Glutamatergic neuron (in vitro differentiated cells): ENCODE measurements at regions not wholly inside any gene's neighbourhood (a gene's known extent, or its start where the extent isn't known, plus 50 kb on each side); places are given as distances from the start of the nearest gene placed in this dataset.

Source experiments
- DNase-seq: peaks from one replicate; pipeline ENCODE4 v3.0.0; 2022
- H3K27ac Mint-ChIP-seq: one replicate; pipeline ENCODE4 v1.8.0; 2020; ENCODE audit warnings: mild to moderate bottlenecking, mixed read lengths, inconsistent platforms; ENCODE audit not compliant: unreplicated experiment
- H3K27me3 Mint-ChIP-seq: one replicate; pipeline ENCODE4 v1.8.0; 2020; ENCODE audit warnings: mild to moderate bottlenecking, moderate library complexity, mixed read lengths, inconsistent platforms; ENCODE audit not compliant: unreplicated experiment
- H3K36me3 Mint-ChIP-seq: one replicate; pipeline ENCODE4 v1.8.0; 2020; ENCODE audit warnings: mild to moderate bottlenecking, mixed read lengths, inconsistent platforms; ENCODE audit not compliant: unreplicated experiment
- H3K4me1 Mint-ChIP-seq: one replicate; pipeline ENCODE4 v1.8.0; 2020; ENCODE audit warnings: mild to moderate bottlenecking, low read depth, mixed read lengths, inconsistent platforms; ENCODE audit not compliant: unreplicated experiment
- H3K4me3 Mint-ChIP-seq: one replicate; pipeline ENCODE4 v1.8.0; 2020; ENCODE audit warnings: mild to moderate bottlenecking, mixed read lengths, inconsistent platforms; ENCODE audit not compliant: unreplicated experiment
- H3K9me3 Mint-ChIP-seq: one replicate; pipeline ENCODE4 v1.8.0; 2020; ENCODE audit warnings: mild to moderate bottlenecking, moderate library complexity, mixed read lengths, inconsistent platforms; ENCODE audit not compliant: unreplicated experiment
- TF ChIP-seq, protein P1 (sequence below): fragments of 200-600 bp; sonication (generic); IDR thresholded peaks from one replicate; pipeline ENCODE4 v1.5.0; 2021; ENCODE audit not compliant: partially characterized antibody, unreplicated experiment

DNA sequence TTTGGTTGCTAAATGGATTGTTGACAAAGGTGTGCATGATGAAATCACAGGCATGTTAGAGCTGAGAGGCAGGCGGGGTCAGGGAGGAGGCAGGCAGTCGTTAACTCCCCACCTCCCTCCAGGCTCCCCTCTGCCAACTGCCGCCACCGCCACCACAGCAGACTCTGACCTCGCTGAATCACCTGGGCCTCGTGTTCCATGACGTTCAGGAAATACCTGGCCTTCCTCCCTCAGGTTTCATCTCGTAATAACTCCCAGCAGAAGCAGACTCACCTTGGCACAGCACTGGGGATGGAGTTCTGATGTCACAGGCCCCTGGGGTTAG is 198.5 kb downstream of the KATNAL1 start:
- TF ChIP-seq, protein P1, sequence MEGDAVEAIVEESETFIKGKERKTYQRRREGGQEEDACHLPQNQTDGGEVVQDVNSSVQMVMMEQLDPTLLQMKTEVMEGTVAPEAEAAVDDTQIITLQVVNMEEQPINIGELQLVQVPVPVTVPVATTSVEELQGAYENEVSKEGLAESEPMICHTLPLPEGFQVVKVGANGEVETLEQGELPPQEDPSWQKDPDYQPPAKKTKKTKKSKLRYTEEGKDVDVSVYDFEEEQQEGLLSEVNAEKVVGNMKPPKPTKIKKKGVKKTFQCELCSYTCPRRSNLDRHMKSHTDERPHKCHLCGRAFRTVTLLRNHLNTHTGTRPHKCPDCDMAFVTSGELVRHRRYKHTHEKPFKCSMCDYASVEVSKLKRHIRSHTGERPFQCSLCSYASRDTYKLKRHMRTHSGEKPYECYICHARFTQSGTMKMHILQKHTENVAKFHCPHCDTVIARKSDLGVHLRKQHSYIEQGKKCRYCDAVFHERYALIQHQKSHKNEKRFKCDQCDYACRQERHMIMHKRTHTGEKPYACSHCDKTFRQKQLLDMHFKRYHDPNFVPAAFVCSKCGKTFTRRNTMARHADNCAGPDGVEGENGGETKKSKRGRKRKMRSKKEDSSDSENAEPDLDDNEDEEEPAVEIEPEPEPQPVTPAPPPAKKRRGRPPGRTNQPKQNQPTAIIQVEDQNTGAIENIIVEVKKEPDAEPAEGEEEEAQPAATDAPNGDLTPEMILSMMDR: no peak
- H3K27ac Mint-ChIP-seq: no peak overlapping the region
- peaks cover 34% of the 10 kb centered on the region for H3K4me1 Mint-ChIP-seq
- H3K4me3 Mint-ChIP-seq: no peak overlapping the region
- H3K9me3 Mint-ChIP-seq: peaks cover 2% of the 10 kb centered on the region
- DNase-seq: no peak
- H3K36me3 Mint-ChIP-seq: no peaks in the 10 kb centered on the region
- peaks cover 2% of the 10 kb centered on the region for H3K27me3 Mint-ChIP-seq

DNA sequence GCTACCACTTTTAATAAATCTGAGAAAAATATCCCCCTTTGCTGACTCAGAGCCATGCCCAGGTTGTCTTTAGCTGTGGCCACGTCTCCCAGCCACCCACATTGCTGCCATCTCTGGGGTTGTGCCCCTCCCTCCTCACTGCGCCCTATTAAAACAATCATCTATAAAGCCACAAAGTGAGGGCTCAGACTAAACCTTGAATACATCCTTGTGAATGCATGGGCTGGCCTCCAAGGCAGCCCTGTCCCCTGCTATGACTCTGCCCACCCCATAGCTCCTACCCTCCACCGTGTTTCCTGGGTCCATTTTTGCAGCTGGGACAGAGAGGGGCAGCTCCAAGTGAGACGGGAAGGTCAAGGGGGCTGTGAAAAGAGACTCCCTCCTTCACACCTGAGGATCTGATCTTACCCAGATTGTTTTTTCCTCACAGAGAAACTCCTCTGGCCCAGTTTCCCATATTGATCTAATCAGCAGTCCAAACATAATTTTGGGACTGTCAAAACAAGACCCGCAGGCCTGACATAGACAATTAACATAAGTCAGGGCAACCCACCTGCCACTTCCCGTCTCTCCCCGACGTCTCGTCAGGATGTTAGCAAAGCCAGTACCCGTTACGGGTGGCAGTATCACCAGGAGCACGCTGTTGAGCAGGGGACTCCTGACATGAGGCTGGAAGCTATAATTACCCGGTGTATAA is 199.0 kb downstream of the KATNAL1 start:
- H3K36me3 Mint-ChIP-seq: no peaks in the 10 kb centered on the region
- H3K4me1 Mint-ChIP-seq: peaks cover 29% of the 10 kb centered on the region
- TF ChIP-seq, protein P1: no peak
- peaks cover 2% of the 10 kb centered on the region for H3K9me3 Mint-ChIP-seq
- H3K27me3 Mint-ChIP-seq: peaks cover 2% of the 10 kb centered on the region
- no peak overlapping the region for H3K27ac Mint-ChIP-seq
- no peak for DNase-seq
- no peak overlapping the region for H3K4me3 Mint-ChIP-seq

DNA sequence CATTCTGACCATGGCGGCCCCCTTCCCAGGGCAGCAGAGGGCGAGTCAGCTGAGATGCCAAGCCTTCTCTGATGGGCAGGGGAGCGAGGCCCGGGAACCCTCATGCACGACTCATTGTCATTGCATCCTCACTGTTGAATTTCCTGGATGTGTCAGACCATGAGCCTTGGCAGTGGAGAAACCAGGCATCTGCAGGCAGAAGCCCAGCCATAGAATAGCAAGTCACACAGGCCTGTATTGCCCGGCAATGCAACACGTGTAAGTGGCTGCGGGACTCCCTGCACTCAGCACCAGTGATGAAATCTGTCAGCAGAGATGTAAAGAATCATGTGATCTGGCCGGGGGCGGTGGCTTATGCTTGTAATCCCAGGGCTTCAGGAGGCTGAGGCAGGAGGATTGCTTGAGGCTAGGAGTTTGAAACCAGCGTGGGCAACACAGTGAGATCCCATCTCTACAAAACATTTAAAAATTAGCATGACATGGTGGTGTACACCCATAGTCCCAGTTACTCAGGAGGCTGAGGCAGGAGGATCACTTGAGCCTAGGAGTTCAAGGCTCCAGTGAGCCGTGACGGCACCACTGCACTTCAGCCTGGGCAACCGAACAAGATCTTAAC is 199.7 kb downstream of the KATNAL1 start:
- Mint-ChIP-seq H3K36me3 (no peaks in the 10 kb centered on the region), H3K9me3 (peaks cover 2% of the 10 kb centered on the region), H3K27me3 (peaks cover 2% of the 10 kb centered on the region), H3K4me1 (peaks cover 23% of the 10 kb centered on the region), H3K4me3 (no peak overlapping the region), H3K27ac (peak overlapping the region; percentile 4)
- no peak for DNase-seq
- TF ChIP-seq, protein P1: no peak

DNA sequence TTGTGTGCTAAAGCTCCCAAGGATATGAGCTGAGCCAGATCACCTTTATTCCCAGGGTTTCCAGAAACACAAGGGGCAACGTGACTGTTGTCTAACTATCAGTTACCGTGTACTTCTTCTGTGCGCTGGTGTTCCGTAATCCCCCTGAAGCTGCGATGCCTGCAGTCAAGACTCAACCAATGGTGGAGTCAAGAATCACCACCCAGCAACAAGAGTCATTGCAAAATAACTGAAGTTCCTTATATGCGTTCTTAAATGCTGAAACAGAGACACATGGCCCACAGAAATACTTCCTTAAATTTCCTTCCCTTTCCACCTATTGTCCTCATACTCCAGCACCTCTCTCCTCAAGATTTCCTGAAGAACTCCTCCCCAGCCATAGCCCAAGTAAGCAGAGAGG is 200.2 kb downstream of the KATNAL1 start:
- peak overlapping the region; percentile 4 for H3K27ac Mint-ChIP-seq
- no peak overlapping the region for H3K4me3 Mint-ChIP-seq
- TF ChIP-seq, protein P1: no peak
- no peaks in the 10 kb centered on the region for H3K36me3 Mint-ChIP-seq
- peaks cover 2% of the 10 kb centered on the region for H3K27me3 Mint-ChIP-seq
- peaks cover 2% of the 10 kb centered on the region for H3K9me3 Mint-ChIP-seq
- DNase-seq: no peak
- peaks cover 18% of the 10 kb centered on the region for H3K4me1 Mint-ChIP-seq

DNA sequence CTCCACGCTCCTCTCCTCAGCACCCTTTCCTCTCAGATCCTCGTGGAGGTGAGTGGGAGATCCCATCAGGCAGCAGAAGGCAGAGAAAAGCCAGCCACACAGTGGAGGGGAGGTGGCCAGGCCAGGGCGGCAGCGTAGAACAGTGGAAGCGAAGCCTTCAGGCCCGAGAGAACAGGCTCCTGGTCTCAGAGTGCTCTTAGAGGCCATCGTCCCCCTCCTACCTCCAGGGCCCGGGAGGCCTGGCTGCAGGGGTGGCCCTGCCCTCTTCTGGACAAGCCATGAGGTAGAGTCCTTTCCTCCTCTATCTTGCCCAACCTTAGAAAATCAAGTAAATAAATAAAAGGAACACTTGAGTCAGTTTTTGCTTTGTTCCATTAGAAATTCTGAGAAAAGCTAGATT is 202.0 kb downstream of the KATNAL1 start:
- no peak overlapping the region for H3K27ac Mint-ChIP-seq
- H3K36me3 Mint-ChIP-seq: no peaks in the 10 kb centered on the region
- no peak for DNase-seq
- peaks cover 2% of the 10 kb centered on the region for H3K27me3 Mint-ChIP-seq
- TF ChIP-seq, protein P1: no peak
- H3K4me1 Mint-ChIP-seq: peaks cover 10% of the 10 kb centered on the region
- no peak overlapping the region for H3K4me3 Mint-ChIP-seq
- no peaks in the 10 kb centered on the region for H3K9me3 Mint-ChIP-seq
